RWPE2 (cell line): ENCODE measurements at regions not wholly inside any gene's neighbourhood (a gene's known extent, or its start where the extent isn't known, plus 50 kb on each side); places are given as distances from the start of the nearest gene placed in this dataset.

Experiments
- ATAC-seq: fragments of 200-7000 bp; cut with Tn5 transposase; 3 replicates; pipeline ENCODE4 v1.9.1; 2021; ENCODE audit warnings: low read depth
- DNase-seq: peaks from one replicate; pipeline ENCODE4 v3.0.0-alpha.2; 2020; ENCODE audit warnings: low spot score
- H3K27ac ChIP-seq: fragments of 450-650 bp; 2 replicates; pipeline ENCODE4 v1.5.1; 2017; ENCODE audit warnings: mild to moderate bottlenecking; ENCODE audit not compliant: poor library complexity, severe bottlenecking
- H3K27me3 ChIP-seq: fragments of 250-450 bp; sonication (Bioruptor Pico); 2 replicates; pipeline ENCODE4 v1.5.1; 2021; ENCODE audit warnings: mild to moderate bottlenecking, moderate library complexity; ENCODE audit not compliant: insufficient read depth, poor library complexity, severe bottlenecking
- H3K36me3 ChIP-seq: fragments of 250-450 bp; sonication (Bioruptor Pico); 2 replicates; pipeline ENCODE4 v1.5.1; 2020; ENCODE audit warnings: low read depth, mild to moderate bottlenecking, moderate library complexity
- H3K4me1 ChIP-seq: fragments of 250-450 bp; sonication (Bioruptor Pico); 2 replicates; pipeline ENCODE4 v1.5.1; 2021; ENCODE audit warnings: mild to moderate bottlenecking, moderate library complexity; ENCODE audit not compliant: insufficient read depth, poor library complexity, severe bottlenecking
- H3K4me3 ChIP-seq: fragments of 250-450 bp; sonication (Bioruptor Pico); 2 replicates; pipeline ENCODE4 v1.5.1; 2021; ENCODE audit warnings: mild to moderate bottlenecking, moderate library complexity; ENCODE audit not compliant: severe bottlenecking
- H3K9me3 ChIP-seq: fragments of 250-450 bp; sonication (Bioruptor Pico); 2 replicates; pipeline ENCODE4 v1.5.1; 2021; ENCODE audit warnings: mild to moderate bottlenecking, moderate library complexity; ENCODE audit not compliant: severe bottlenecking
- CTCF ChIP-seq: fragments of 450-650 bp; IDR thresholded peaks from one replicate; pipeline ENCODE4 v1.5.1; 2017; ENCODE audit warnings: mild to moderate bottlenecking, moderate library complexity; ENCODE audit not compliant: poor library complexity, severe bottlenecking

DNA sequence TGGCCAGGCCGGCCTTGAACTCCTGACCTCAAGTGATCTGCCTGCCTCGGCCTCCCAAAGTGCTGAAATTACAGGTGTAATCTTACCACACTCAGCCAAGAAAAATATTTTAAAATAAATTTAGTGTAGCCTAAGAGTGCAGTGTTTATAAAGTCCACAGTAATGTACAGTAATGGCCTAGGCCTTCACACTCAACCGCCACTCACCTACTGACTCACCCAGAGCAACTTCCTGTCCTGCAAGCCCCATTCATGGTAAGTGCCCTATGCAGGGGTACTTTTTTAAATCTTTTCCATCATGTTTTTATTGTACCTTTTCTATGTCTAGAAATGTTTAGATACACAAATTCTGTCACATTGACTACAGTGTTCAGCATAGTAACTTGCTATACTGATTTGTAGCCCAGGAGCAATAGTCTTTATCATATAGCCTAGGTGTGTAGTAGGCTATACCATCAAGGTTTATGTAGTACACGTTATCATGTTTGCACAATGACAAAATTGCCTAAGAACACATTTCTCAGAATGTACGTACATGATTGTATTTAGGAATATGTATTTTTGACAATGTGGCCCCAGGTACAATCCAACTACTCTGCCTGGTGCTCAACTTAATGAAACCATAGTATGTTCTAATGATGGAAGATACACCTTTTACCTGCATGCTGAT, 455.2 kb downstream of the PCDH7 start:
- DNase-seq: no peak
- no peaks in the 10 kb centered on the region for H3K4me1 ChIP-seq
- no peaks in the 10 kb centered on the region for H3K9me3 ChIP-seq
- no peaks in the 10 kb centered on the region for H3K27me3 ChIP-seq
- no peak overlapping the region for H3K27ac ChIP-seq
- no peak for TF ChIP-seq CTCF
- peak; percentile 96 for ATAC-seq
- H3K36me3 ChIP-seq: no peaks in the 10 kb centered on the region
- H3K4me3 ChIP-seq: no peak overlapping the region

DNA sequence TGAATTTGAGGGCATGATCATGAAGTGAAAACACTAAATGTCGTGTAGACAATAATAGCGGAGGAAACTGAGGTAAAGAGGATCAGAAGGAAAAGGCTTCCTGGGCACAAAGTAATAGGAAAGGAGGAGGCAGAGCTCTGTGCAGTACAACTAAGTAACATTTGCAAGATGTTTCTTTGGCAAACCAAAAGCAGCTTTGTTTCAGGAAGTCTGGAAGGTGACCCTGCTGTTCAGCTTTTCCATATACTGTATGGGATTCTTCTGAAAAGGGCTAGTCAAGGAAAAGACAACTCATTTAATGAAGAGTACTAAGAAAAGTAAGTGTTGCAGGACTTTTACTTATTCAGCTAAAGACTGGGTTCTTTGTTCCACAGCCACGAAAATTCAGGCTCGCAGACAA, 463.1 kb downstream of the PCDH7 start:
- DNase-seq (no peak), ATAC-seq (no peak)
- H3K36me3 ChIP-seq: no peaks in the 10 kb centered on the region
- no peaks in the 10 kb centered on the region for H3K4me1 ChIP-seq
- no peak overlapping the region for H3K27ac ChIP-seq
- H3K4me3 ChIP-seq: no peak overlapping the region
- no peaks in the 10 kb centered on the region for H3K27me3 ChIP-seq
- TF ChIP-seq CTCF: no peak
- no peaks in the 10 kb centered on the region for H3K9me3 ChIP-seq

GRCh38 chr4:31185014-31185585, 464.9 kb downstream of the PCDH7 start:
- H3K4me3 ChIP-seq: no peak overlapping the region
- H3K4me1 ChIP-seq: no peaks in the 10 kb centered on the region
- no peaks in the 10 kb centered on the region for H3K27me3 ChIP-seq
- no peak overlapping the region for H3K27ac ChIP-seq
- H3K36me3 ChIP-seq: no peaks in the 10 kb centered on the region
- DNase-seq (no peak), ATAC-seq (no peak)
- H3K9me3 ChIP-seq: no peaks in the 10 kb centered on the region
- TF ChIP-seq CTCF: no peak

DNA sequence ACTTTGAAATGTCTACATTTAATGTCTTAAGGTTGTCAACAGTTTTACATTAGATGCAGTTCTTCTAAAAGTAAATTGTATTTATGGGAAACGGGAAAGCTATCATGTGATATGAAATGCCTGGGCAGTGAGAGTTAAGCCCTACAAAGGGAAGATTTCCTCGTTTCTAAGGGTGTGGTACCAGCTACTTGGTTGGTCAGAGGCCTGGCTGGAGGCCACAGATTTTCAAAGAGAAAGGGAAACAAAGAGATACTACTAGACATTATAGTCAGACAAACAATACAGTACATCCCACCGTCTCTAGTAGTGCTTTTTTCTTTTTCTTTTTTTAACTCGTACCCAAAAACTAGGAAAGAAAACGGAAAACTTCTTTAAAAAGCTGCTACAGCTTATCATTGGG, 467.8 kb downstream of the PCDH7 start:
- Histone ChIP-seq H3K4me1 (no peaks in the 10 kb centered on the region), H3K36me3 (no peaks in the 10 kb centered on the region), H3K27ac (no peak overlapping the region), H3K4me3 (no peak overlapping the region), H3K9me3 (no peaks in the 10 kb centered on the region), H3K27me3 (no peaks in the 10 kb centered on the region)
- TF ChIP-seq CTCF: no peak
- DNase-seq (no peak), ATAC-seq (no peak)

- no peak for TF ChIP-seq CTCF
- ATAC-seq (no peak), DNase-seq (no peak)
- H3K4me3 ChIP-seq: no peak overlapping the region
- no peaks in the 10 kb centered on the region for H3K36me3 ChIP-seq
- H3K27me3 ChIP-seq: no peaks in the 10 kb centered on the region
- H3K27ac ChIP-seq: no peak overlapping the region
- H3K9me3 ChIP-seq: no peaks in the 10 kb centered on the region
- no peaks in the 10 kb centered on the region for H3K4me1 ChIP-seq
Measured at GRCh38 chr4:31189938-31190337, 469.8 kb downstream of the PCDH7 start.
